ENCODE measurements at regions not wholly inside any gene's neighbourhood (a gene's known extent, or its start where the extent isn't known, plus 50 kb on each side); places are given as distances from the start of the nearest gene placed in this dataset.

GRCh38 chr6:167678102-167679101 lies 148.3 kb upstream of the AFDN start (continued):
- TF ChIP-seq AFF4 (CRISPR knock-in tag; IDR thresholded peaks at IDR 0.05), result no peak
- TF ChIP-seq BORCS8-MEF2B (CRISPR knock-in tag; IDR thresholded peaks at IDR 0.05), result no peak
- no peak for TF ChIP-seq ZNF678 (CRISPR knock-in tag; IDR thresholded peaks at IDR 0.05)
- no peak for TF ChIP-seq ETV5 (CRISPR knock-in tag; IDR thresholded peaks at IDR 0.05; ENCODE audit: borderline replicate concordance)
- TF ChIP-seq, protein P1, sequence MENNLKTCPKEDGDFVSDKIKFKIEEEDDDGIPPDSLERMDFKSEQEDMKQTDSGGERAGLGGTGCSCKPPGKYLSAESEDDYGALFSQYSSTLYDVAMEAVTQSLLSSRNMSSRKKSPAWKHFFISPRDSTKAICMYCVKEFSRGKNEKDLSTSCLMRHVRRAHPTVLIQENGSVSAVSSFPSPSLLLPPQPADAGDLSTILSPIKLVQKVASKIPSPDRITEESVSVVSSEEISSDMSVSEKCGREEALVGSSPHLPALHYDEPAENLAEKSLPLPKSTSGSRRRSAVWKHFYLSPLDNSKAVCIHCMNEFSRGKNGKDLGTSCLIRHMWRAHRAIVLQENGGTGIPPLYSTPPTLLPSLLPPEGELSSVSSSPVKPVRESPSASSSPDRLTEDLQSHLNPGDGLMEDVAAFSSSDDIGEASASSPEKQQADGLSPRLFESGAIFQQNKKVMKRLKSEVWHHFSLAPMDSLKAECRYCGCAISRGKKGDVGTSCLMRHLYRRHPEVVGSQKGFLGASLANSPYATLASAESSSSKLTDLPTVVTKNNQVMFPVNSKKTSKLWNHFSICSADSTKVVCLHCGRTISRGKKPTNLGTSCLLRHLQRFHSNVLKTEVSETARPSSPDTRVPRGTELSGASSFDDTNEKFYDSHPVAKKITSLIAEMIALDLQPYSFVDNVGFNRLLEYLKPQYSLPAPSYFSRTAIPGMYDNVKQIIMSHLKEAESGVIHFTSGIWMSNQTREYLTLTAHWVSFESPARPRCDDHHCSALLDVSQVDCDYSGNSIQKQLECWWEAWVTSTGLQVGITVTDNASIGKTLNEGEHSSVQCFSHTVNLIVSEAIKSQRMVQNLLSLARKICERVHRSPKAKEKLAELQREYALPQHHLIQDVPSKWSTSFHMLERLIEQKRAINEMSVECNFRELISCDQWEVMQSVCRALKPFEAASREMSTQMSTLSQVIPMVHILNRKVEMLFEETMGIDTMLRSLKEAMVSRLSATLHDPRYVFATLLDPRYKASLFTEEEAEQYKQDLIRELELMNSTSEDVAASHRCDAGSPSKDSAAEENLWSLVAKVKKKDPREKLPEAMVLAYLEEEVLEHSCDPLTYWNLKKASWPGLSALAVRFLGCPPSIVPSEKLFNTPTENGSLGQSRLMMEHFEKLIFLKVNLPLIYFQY (CRISPR knock-in tag; IDR thresholded peaks at IDR 0.05; ENCODE audit: borderline replicate concordance), result no peak
- no peak for TF ChIP-seq MATR3 (CRISPR knock-in tag; IDR thresholded peaks at IDR 0.05)
- TF ChIP-seq ZFAT (CRISPR knock-in tag; conservative IDR thresholded peaks at IDR 0.05), result no peak
- TF ChIP-seq, protein P2, sequence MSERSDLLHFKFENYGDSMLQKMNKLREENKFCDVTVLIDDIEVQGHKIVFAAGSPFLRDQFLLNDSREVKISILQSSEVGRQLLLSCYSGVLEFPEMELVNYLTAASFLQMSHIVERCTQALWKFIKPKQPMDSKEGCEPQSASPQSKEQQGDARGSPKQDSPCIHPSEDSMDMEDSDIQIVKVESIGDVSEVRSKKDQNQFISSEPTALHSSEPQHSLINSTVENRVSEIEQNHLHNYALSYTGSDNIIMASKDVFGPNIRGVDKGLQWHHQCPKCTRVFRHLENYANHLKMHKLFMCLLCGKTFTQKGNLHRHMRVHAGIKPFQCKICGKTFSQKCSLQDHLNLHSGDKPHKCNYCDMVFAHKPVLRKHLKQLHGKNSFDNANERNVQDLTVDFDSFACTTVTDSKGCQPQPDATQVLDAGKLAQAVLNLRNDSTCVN (CRISPR knock-in tag; IDR thresholded peaks at IDR 0.05; ENCODE audit: borderline replicate concordance), result no peak; the same call in 1 of the 2 replicates
- no peak for TF ChIP-seq YEATS4 (CRISPR knock-in tag; IDR thresholded peaks at IDR 0.05; ENCODE audit: borderline replicate concordance)
- no peak for TF ChIP-seq IRF1 (CRISPR knock-in tag; IDR thresholded peaks at IDR 0.05; ENCODE audit: low read depth)
- TF ChIP-seq ZNF607 (CRISPR knock-in tag; IDR thresholded peaks at IDR 0.05; ENCODE audit: borderline replicate concordance), result no peak
- TF ChIP-seq RCOR2 (CRISPR knock-in tag; IDR thresholded peaks at IDR 0.05), result no peak
- no peak for TF ChIP-seq TIGD3 (CRISPR knock-in tag; IDR thresholded peaks at IDR 0.05; ENCODE audit: borderline replicate concordance)
- no peak for TF ChIP-seq ZNF879 (CRISPR knock-in tag; IDR thresholded peaks at IDR 0.05)
- no peak for TF ChIP-seq PHF5A (CRISPR knock-in tag; IDR thresholded peaks at IDR 0.05; ENCODE audit: low read depth, unreplicated experiment)
